Tibial nerve (tissue), 4 donors: ENCODE measurements at regions not wholly inside any gene's neighbourhood (a gene's known extent, or its start where the extent isn't known, plus 50 kb on each side); places are given as distances from the start of the nearest gene placed in this dataset.

ENCODE experiments used
- CTCF ChIP-seq, 5 experiments: fragments of 200-600 bp in 3 of 5; fragments of 450-650 bp in 2 of 5; sonication (generic) in 3 of 5; IDR thresholded peaks; one replicate each; pipeline ENCODE4 v1.5.1; 2016 to 2019; ENCODE audit warnings: antibody characterized with exemption in 5 of 5, mild to moderate bottlenecking in 3 of 5, moderate library complexity in 2 of 5
- EP300 ChIP-seq, 2 donors: sonication (generic); formaldehyde crosslinking; IDR thresholded peaks; one replicate each; pipeline ENCODE4 v1.6.1; 2017; ENCODE audit warnings: antibody characterized with exemption in 2 of 2, mild to moderate bottlenecking in 1 of 2

DNA sequence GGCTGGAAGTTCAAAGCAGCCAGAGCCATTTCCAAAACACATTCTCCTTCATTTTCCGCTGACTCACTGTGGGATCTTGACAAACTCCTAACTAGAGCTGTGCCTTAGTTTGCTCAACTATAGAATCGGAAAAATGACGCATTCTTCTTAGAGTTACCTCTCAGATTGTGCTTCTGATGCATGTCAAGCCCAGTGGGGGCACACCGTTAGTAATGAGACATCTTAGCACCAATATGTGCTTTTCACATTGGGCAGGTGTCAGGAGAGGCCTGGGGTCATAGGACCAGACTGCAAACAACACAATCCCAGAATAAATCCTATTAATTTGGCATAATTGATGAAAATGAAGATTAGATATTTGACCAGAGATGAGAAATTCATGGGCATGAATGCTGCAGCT, 71.3 kb upstream of the UBE3A start:
- no peak for TF ChIP-seq CTCF (IDR thresholded peaks at IDR 0.05)
- TF ChIP-seq EP300 (IDR thresholded peaks at IDR 0.05), result no peak
